GM12891 (cell line): ENCODE measurements at regions not wholly inside any gene's neighbourhood (a gene's known extent, or its start where the extent isn't known, plus 50 kb on each side); places are given as distances from the start of the nearest gene placed in this dataset.
A peak's percentile ranks its signal among the peaks of the same experiment; 100 is the strongest.
"Not testable (repeated sequence)": the region's sequence is repeated elsewhere in the genome, so short reads cannot be mapped to it uniquely, and the experiment has no call there.

Source experiments
- DNase-seq: peaks from one replicate; pipeline ENCODE4 v3.0.0; 2011; ENCODE audit warnings: low spot score; ENCODE audit not compliant: insufficient read length
- FAIRE-seq: peaks from 2 replicates; lab custom pipeline; 2011; peaks lifted over from hg19 to GRCh38; lab: Jason Lieb, UNC
- PAX5 ChIP-seq: IDR thresholded peaks from 2 replicates; pipeline ENCODE4 v1.6.1; 2011; ENCODE audit warnings: low read length, moderate library complexity, mild to moderate bottlenecking; ENCODE audit not compliant: insufficient read depth, severe bottlenecking
- POLR2A ChIP-seq: IDR thresholded peaks from 2 replicates; pipeline ENCODE4 v1.6.1; 2011; ENCODE audit warnings: low read depth, low read length, control low read depth
- POLR2AphosphoS5 ChIP-seq: IDR thresholded peaks from 2 replicates; pipeline ENCODE4 v1.6.1; 2011; ENCODE audit warnings: low read depth, low read length, control low read depth
- POU2F2 ChIP-seq: IDR thresholded peaks from 2 replicates; pipeline ENCODE4 v1.6.1; 2011; ENCODE audit warnings: low read depth, mild to moderate bottlenecking, control low read depth, low read length, moderate library complexity
- SPI1 ChIP-seq: IDR thresholded peaks from 2 replicates; pipeline ENCODE4 v1.6.1; 2011; ENCODE audit warnings: low read depth, low read length, control low read depth
- TAF1 ChIP-seq: IDR thresholded peaks from 2 replicates; pipeline ENCODE4 v1.6.1; 2011; ENCODE audit warnings: low read depth, low read length, control low read depth

- FAIRE-seq (no peak), DNase-seq (no peak)
- TF ChIP-seq PAX5: no peak
- TF ChIP-seq TAF1: no peak
- no peak for TF ChIP-seq SPI1
- TF ChIP-seq POLR2A: no peak
- no peak for TF ChIP-seq POU2F2
Observed at GRCh38 chr10:7108141-7108540, 302.7 kb downstream of the SFMBT2 start.

GRCh38 chr10:7107285-7107684 is 303.5 kb downstream of the SFMBT2 start:
- TF ChIP-seq SPI1: no peak
- TF ChIP-seq POLR2A: no peak
- TF ChIP-seq TAF1: no peak
- TF ChIP-seq POU2F2: no peak
- TF ChIP-seq POLR2AphosphoS5: no peak
- no peak for TF ChIP-seq PAX5
- FAIRE-seq: no peak
- DNase-seq: no peak

- not testable (repeated sequence) for DNase-seq, FAIRE-seq
Observed at GRCh38 chr10:7104379-7104778, 306.5 kb downstream of the SFMBT2 start.

- TF ChIP-seq POLR2AphosphoS5: no peak
- peak; percentile 23 for TF ChIP-seq PAX5
- FAIRE-seq: no peak
Observed at GRCh38 chr10:7102557-7103349, 308.1 kb downstream of the SFMBT2 start.

GRCh38 chr10:7102084-7102483 is 308.8 kb downstream of the SFMBT2 start:
- DNase-seq (no peak), FAIRE-seq (no peak)
- TF ChIP-seq POLR2A (no peak), POLR2AphosphoS5 (no peak), POU2F2 (no peak), SPI1 (no peak), PAX5 (no peak), TAF1 (no peak)

More at GRCh38 chr10:7102557-7103349, 308.1 kb downstream of the SFMBT2 start:
- no peak for DNase-seq

- TF ChIP-seq SPI1 (no peak), POU2F2 (no peak), POLR2AphosphoS5 (no peak), PAX5 (no peak), TAF1 (no peak), POLR2A (no peak)
- DNase-seq (no peak), FAIRE-seq (no peak)
Observed at GRCh38 chr10:7101451-7101850, 309.4 kb downstream of the SFMBT2 start.

- TF ChIP-seq SPI1 (no peak), TAF1 (no peak), POLR2A (no peak), POU2F2 (no peak), POLR2AphosphoS5 (no peak), PAX5 (no peak)
- FAIRE-seq: no peak
- no peak for DNase-seq
Observed at GRCh38 chr10:7100032-7100702, 310.7 kb downstream of the SFMBT2 start.

- no peak for FAIRE-seq
- TF ChIP-seq POLR2AphosphoS5 (no peak), PAX5 (no peak), POU2F2 (no peak), TAF1 (no peak), POLR2A (no peak), SPI1 (no peak)
Observed at GRCh38 chr10:7098160-7098762, 312.6 kb downstream of the SFMBT2 start.

GRCh38 chr10:7094781-7095180 is 316.1 kb downstream of the SFMBT2 start:
- no peak for DNase-seq
- TF ChIP-seq POLR2AphosphoS5: no peak
- no peak for FAIRE-seq

More at GRCh38 chr10:7098160-7098762, 312.6 kb downstream of the SFMBT2 start:
- no peak for DNase-seq

- DNase-seq (no peak), FAIRE-seq (no peak)
- TF ChIP-seq POLR2AphosphoS5 (no peak), SPI1 (no peak), POU2F2 (no peak)
Observed at GRCh38 chr10:7093368-7093767, 317.5 kb downstream of the SFMBT2 start.

- FAIRE-seq (no peak), DNase-seq (no peak)
- no peak for TF ChIP-seq POLR2A
Observed at GRCh38 chr10:7092603-7093002, 318.2 kb downstream of the SFMBT2 start.
